ENCODE measurements at regions not wholly inside any gene's neighbourhood (a gene's known extent, or its start where the extent isn't known, plus 50 kb on each side); places are given as distances from the start of the nearest gene placed in this dataset.
A peak's percentile ranks its signal among the peaks of the same experiment; 100 is the strongest.

GRCh38 chr12:93098077-93098476, 169.0 kb upstream of the EEA1 start:
- peak; percentile 78 for DNase-seq
- Histone ChIP-seq H3K4me3 (no peak overlapping the region), H3K27me3 (replicated peaks in 1 of 7) (no peaks in the 10 kb centered on the region), H3K4me1 (peaks cover 0 to 27% (median 2%) of the 10 kb centered on the region in 6 donors), H3K27ac (peak overlapping the region in 2 of 8 donors; percentile 14 to 51), H3K9me3 (no peaks in the 10 kb centered on the region), H3K36me3 (no peaks in the 10 kb centered on the region)
- 15 to 37% (median 25%) methylated on average over 2 of the region's 2 CpGs for WGBS, 5 donors
- intact Hi-C loops (cut with DNase I; ENCODE audit: low total_unique reads): loop anchor here (10.0 kb wide), 1 partner anchor 287 kb away; no protein-coding TSS in a partner anchor
- peak; percentile 40 to 80 (median 71) for TF ChIP-seq CTCF (IDR thresholded peaks at IDR 0.05 in 8 of 11, conservative IDR thresholded peaks at IDR 0.05 in 3 of 11)
- peak in 1 of 3 donors; percentile 43 for TF ChIP-seq POLR2AphosphoS5 (IDR thresholded peaks at IDR 0.05)
- TF ChIP-seq POLR2A (IDR thresholded peaks at IDR 0.05): no peak

- WGBS, 5 donors: 79 to 95% (median 90%) methylated on average over 1 of the region's 1 CpG
- intact Hi-C loops (cut with DNase I; ENCODE audit: low total_unique reads): loop anchor here (10.0 kb wide), 1 partner anchor 285 kb away; no protein-coding TSS in a partner anchor
- TF ChIP-seq POLR2AphosphoS5 (IDR thresholded peaks at IDR 0.05) (no peak), CTCF (IDR thresholded peaks at IDR 0.05 in 8 of 11, conservative IDR thresholded peaks at IDR 0.05 in 3 of 11) (no peak), POLR2A (IDR thresholded peaks at IDR 0.05) (no peak)
- no peak overlapping the region for H3K27ac ChIP-seq
- H3K9me3 ChIP-seq: no peaks in the 10 kb centered on the region
- H3K4me3 ChIP-seq: no peak overlapping the region
- no peaks in the 10 kb centered on the region for H3K27me3 ChIP-seq (replicated peaks in 1 of 7)
- H3K4me1 ChIP-seq: peaks cover 0 to 20% (median 2%) of the 10 kb centered on the region in 6 donors
- no peaks in the 10 kb centered on the region for H3K36me3 ChIP-seq
- no peak for DNase-seq
These were observed 170.7 kb upstream of the EEA1 start for GRCh38 chr12:93099792-93100191.

GRCh38 chr12:93100610-93101009, 171.5 kb upstream of the EEA1 start:
- intact Hi-C loops (cut with DNase I; ENCODE audit: low total_unique reads): no loop called here
- TF ChIP-seq POLR2A (IDR thresholded peaks at IDR 0.05) (no peak), POLR2AphosphoS5 (IDR thresholded peaks at IDR 0.05) (no peak), CTCF (IDR thresholded peaks at IDR 0.05 in 8 of 11, conservative IDR thresholded peaks at IDR 0.05 in 3 of 11) (no peak)
- Histone ChIP-seq H3K4me1 (peaks cover 0 to 14% (median under 1%) of the 10 kb centered on the region in 6 donors), H3K9me3 (no peaks in the 10 kb centered on the region), H3K27me3 (replicated peaks in 1 of 7) (no peaks in the 10 kb centered on the region), H3K4me3 (no peak overlapping the region), H3K27ac (no peak overlapping the region), H3K36me3 (no peaks in the 10 kb centered on the region)
- no peak for DNase-seq
- 85 to 96% (median 91%) methylated on average over 4 of the region's 4 CpGs for WGBS, 5 donors

GRCh38 chr12:93101367-93101766, 172.3 kb upstream of the EEA1 start:
- WGBS, 5 donors: 91 to 94% (median 93%) methylated on average over 4 of the region's 4 CpGs
- peaks cover 0 to 14% (median 0%) of the 10 kb centered on the region in 6 donors for H3K4me1 ChIP-seq
- H3K27ac ChIP-seq: no peak overlapping the region
- H3K27me3 ChIP-seq (replicated peaks in 1 of 7): no peaks in the 10 kb centered on the region
- H3K9me3 ChIP-seq: no peaks in the 10 kb centered on the region
- TF ChIP-seq POLR2A (IDR thresholded peaks at IDR 0.05): no peak
- TF ChIP-seq CTCF (IDR thresholded peaks at IDR 0.05 in 8 of 11, conservative IDR thresholded peaks at IDR 0.05 in 3 of 11): no peak
- no peak for TF ChIP-seq POLR2AphosphoS5 (IDR thresholded peaks at IDR 0.05)
- H3K36me3 ChIP-seq: no peaks in the 10 kb centered on the region
- intact Hi-C loops (cut with DNase I; ENCODE audit: low total_unique reads): no loop called here
- no peak for DNase-seq
- no peak overlapping the region for H3K4me3 ChIP-seq

All from spleen (tissue), 11 donors.